HepG2 (cell line): ENCODE measurements at regions not wholly inside any gene's neighbourhood (a gene's known extent, or its start where the extent isn't known, plus 50 kb on each side); places are given as distances from the start of the nearest gene placed in this dataset.

Experiments used
- BRCA1 ChIP-seq: sonication (generic); formaldehyde crosslinking; IDR thresholded peaks from 2 replicates; pipeline ENCODE4 v1.4.0; 2020; ENCODE audit warnings: missing genetic modification reagents
- DPF2 ChIP-seq: sonication (generic); formaldehyde crosslinking; IDR thresholded peaks from 2 replicates; pipeline ENCODE4 v1.4.0; 2020; ENCODE audit warnings: mild to moderate bottlenecking, low read depth, missing genetic modification reagents, borderline replicate concordance
- JUND ChIP-seq: sonication (generic); formaldehyde crosslinking; IDR thresholded peaks from 2 replicates; pipeline ENCODE4 v1.8.0; 2022; ENCODE audit warnings: mild to moderate bottlenecking, missing genetic modification reagents
- LCORL ChIP-seq, 2 experiments: fragments of 450-650 bp in 1 of 2; sonication (generic) in 1 of 2; formaldehyde crosslinking in 1 of 2; IDR thresholded peaks; 2 replicates each; pipeline versions ENCODE4 v1.5.0 to v1.6.1; 2017 to 2020; ENCODE audit warnings: antibody characterized with exemption in 1 of 2, missing genetic modification reagents in 1 of 2
- MAZ ChIP-seq, 2 experiments: sonication (generic) in 1 of 2; formaldehyde crosslinking in 1 of 2; IDR thresholded peaks; 2 replicates each; pipeline versions ENCODE4 v1.5.0 to v1.6.1; 2012 to 2020; ENCODE audit warnings: low read depth in 2 of 2, mild to moderate bottlenecking in 2 of 2, borderline replicate concordance in 1 of 2, improper control_type of control experiment in 1 of 2, low read length in 1 of 2, missing genetic modification reagents in 1 of 2, moderate library complexity in 1 of 2
- POLR2AphosphoS5 ChIP-seq: IDR thresholded peaks from 2 replicates; pipeline ENCODE4 v1.6.1; 2012; ENCODE audit warnings: low read depth, low read length
- SP1 ChIP-seq, 2 experiments: fragments of 450-650 bp in 1 of 2; sonication (generic) in 1 of 2; formaldehyde crosslinking in 1 of 2; IDR thresholded peaks; 2 replicates each; pipeline versions ENCODE4 v1.4.0 to v1.6.1; 2016 to 2020; ENCODE audit warnings: missing genetic modification reagents in 1 of 2
- ZNF354B ChIP-seq: sonication (generic); formaldehyde crosslinking; IDR thresholded peaks from 2 replicates; pipeline ENCODE4 v1.8.0; 2022; ENCODE audit warnings: mild to moderate bottlenecking, missing genetic modification reagents
- ZNF557 ChIP-seq: sonication (generic); formaldehyde crosslinking; IDR thresholded peaks from 2 replicates; pipeline ENCODE4 v1.4.0; 2020; ENCODE audit warnings: missing genetic modification reagents
- ZNF790 ChIP-seq: sonication (generic); formaldehyde crosslinking; IDR thresholded peaks from 2 replicates; pipeline ENCODE4 v1.8.0; 2022; ENCODE audit warnings: missing genetic modification reagents, mild to moderate bottlenecking, borderline replicate concordance
- TF ChIP-seq, protein P1 (sequence below): sonication (generic); formaldehyde crosslinking; IDR thresholded peaks from 2 replicates; pipeline ENCODE4 v1.5.0; 2020; ENCODE audit warnings: missing genetic modification reagents
- TF ChIP-seq, protein P2 (sequence below): sonication (generic); formaldehyde crosslinking; IDR thresholded peaks from 2 replicates; pipeline ENCODE4 v1.5.0; 2020; ENCODE audit warnings: mild to moderate bottlenecking, missing genetic modification reagents, moderate library complexity
- TF ChIP-seq, protein P3 (sequence below): sonication (generic); formaldehyde crosslinking; IDR thresholded peaks from 2 replicates; pipeline ENCODE4 v1.9.0; 2021; ENCODE audit warnings: missing genetic modification reagents, mild to moderate bottlenecking, borderline replicate concordance

DNA sequence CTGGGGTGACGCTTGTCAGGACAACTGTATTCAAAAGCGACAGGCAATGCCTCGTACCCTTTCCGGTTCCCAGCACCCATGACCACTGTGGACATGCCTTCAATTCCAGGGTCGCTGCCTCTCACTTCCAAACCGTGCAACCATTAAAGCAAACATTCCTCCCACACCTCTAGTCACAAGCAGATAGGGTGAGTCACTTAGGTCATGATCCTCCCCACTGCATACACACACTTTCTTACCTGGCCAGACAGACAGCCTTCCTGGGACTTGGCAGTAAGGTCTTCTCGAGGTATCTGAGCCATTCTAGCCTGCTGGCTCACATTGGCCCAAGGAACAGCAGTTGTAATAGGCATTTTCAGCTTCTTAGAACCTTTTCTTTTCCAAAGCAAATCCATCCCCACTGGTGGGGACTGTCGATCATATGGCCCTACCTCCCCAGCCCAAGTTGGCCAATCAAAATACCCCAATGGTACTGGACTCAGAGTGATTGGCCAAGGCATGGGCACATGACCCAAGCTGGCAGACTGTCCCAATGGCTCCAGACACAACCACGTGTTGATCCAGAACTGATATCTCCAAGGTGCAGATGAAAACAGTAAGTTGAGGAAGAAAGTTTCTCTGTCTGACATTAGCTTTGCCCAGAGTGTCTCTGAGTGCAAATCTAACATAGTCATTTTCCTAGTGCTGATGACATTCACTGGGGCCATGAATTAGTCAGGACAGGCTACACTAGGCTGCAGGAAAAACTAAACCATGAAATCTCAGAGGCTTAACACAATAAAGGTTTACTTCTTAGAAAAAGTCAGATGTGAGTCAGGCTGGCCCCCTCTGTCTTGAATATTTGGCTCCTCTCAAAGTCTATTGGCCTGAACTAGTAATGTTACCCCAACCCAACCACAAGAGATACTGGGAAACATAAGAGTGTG, 113.8 kb downstream of the RRAGC start:
- TF ChIP-seq ZNF354B (CRISPR knock-in tag) (no peak), LCORL (IDR thresholded peaks at IDR 0.05) (no peak), LCORL (CRISPR knock-in tag; IDR thresholded peaks at IDR 0.05) (no peak), POLR2AphosphoS5 (no peak), BRCA1 (CRISPR knock-in tag) (no peak), MAZ (IDR thresholded peaks at IDR 0.05; ENCODE audit: borderline replicate concordance, low read depth, low read length) (no peak), MAZ (CRISPR knock-in tag; IDR thresholded peaks at IDR 0.05; ENCODE audit: low read depth) (no peak), DPF2 (CRISPR knock-in tag) (no peak), JUND (CRISPR knock-in tag) (no peak), ZNF557 (CRISPR knock-in tag) (no peak), SP1 (IDR thresholded peaks at IDR 0.05) (no peak), SP1 (CRISPR knock-in tag; IDR thresholded peaks at IDR 0.05) (no peak), ZNF790 (CRISPR knock-in tag) (no peak)
- TF ChIP-seq, protein P1, sequence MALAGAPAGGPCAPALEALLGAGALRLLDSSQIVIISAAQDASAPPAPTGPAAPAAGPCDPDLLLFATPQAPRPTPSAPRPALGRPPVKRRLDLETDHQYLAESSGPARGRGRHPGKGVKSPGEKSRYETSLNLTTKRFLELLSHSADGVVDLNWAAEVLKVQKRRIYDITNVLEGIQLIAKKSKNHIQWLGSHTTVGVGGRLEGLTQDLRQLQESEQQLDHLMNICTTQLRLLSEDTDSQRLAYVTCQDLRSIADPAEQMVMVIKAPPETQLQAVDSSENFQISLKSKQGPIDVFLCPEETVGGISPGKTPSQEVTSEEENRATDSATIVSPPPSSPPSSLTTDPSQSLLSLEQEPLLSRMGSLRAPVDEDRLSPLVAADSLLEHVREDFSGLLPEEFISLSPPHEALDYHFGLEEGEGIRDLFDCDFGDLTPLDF (CRISPR knock-in tag): no peak
- TF ChIP-seq, protein P2, sequence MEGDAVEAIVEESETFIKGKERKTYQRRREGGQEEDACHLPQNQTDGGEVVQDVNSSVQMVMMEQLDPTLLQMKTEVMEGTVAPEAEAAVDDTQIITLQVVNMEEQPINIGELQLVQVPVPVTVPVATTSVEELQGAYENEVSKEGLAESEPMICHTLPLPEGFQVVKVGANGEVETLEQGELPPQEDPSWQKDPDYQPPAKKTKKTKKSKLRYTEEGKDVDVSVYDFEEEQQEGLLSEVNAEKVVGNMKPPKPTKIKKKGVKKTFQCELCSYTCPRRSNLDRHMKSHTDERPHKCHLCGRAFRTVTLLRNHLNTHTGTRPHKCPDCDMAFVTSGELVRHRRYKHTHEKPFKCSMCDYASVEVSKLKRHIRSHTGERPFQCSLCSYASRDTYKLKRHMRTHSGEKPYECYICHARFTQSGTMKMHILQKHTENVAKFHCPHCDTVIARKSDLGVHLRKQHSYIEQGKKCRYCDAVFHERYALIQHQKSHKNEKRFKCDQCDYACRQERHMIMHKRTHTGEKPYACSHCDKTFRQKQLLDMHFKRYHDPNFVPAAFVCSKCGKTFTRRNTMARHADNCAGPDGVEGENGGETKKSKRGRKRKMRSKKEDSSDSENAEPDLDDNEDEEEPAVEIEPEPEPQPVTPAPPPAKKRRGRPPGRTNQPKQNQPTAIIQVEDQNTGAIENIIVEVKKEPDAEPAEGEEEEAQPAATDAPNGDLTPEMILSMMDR (CRISPR knock-in tag): no peak
- TF ChIP-seq, protein P3, sequence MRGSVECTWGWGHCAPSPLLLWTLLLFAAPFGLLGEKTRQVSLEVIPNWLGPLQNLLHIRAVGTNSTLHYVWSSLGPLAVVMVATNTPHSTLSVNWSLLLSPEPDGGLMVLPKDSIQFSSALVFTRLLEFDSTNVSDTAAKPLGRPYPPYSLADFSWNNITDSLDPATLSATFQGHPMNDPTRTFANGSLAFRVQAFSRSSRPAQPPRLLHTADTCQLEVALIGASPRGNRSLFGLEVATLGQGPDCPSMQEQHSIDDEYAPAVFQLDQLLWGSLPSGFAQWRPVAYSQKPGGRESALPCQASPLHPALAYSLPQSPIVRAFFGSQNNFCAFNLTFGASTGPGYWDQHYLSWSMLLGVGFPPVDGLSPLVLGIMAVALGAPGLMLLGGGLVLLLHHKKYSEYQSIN (CRISPR knock-in tag): no peak
